ENCODE measurements at regions not wholly inside any gene's neighbourhood (a gene's known extent, or its start where the extent isn't known, plus 50 kb on each side); places are given as distances from the start of the nearest gene placed in this dataset.

DNA sequence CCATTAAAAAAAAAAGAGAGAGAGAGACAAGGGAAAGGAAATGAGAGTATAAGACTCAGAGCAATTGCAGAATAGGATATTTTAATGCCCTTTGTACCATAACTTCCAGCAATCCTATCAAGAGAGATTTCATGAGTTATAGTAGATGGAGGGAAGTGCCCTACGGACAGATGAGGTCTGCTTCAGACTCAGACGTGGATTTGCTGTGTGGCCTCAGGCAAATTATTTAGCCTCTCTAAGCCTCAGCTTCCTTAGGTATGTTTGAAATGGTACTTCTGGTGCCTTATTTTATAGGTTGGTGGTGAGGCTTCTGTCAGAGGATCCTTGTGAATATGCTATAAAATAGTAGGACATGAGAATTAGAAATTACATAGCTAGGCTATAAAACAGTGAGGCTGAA, 448.2 kb downstream of the EDEM1 start:
- DNase-seq, result no peak

DNA sequence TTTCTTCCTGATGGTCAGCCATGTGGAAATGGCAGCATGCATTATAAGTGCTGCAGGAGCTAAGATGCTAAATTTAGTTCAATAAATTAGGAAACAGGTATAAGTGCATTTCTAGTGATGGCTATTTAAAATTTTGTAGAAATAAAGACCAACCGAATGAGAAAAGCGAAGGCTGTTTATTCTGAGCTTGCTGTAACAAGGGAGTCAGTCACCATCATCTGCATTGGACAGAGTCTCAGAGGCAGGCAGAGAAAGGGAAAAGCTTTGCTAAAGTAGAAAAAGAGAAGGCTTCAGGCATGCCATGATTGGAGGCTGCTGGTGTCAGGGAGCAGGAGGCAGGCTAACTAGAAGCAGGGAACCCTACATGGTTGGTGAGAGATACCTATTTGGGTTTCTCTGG, 451.0 kb downstream of the EDEM1 start:
- DNase-seq, result no peak

DNA sequence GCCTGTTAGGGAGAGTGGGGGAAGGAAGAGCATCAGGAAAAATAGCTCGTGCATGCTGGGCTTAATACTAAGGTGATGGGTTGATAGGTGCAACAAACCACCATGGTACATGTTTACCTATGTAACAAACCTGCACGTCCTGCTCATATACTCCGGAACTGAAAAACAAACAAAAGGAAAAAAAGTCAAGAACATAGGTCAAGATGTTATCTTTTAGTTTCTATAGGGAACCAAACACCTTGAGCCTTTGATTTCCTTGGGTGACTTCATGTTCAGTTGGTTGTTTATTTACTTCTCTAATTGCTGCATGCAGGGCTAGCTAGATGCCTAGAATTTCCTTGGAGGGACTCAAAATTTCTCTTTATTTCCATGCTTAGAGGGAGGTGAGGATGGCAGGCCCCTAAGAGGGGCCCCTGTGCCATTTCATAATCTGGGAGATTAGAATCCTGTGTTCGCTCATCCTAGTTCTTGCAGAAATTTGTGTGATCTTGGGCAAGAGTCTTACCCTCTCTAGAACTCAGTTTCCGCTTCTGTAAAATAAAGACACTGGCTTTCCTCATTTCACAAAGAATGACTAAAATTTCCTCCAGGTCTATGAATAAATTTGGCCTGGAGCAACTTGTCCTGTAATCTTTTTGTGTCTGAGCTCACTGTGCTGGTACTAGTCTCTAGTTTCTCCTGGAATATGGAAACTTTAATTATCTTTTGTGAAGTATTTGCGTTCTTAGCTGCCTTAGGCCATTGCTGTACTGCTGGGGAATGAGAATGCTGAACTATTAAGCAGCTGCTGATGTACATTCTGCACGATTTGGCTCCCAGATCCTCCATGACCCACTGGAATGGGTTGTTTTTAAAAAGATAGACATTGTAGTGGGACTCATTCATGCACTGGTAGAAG, 457.5 kb downstream of the EDEM1 start:
- DNase-seq, result peak; percentile 14 to 43 (median 37)

DNA sequence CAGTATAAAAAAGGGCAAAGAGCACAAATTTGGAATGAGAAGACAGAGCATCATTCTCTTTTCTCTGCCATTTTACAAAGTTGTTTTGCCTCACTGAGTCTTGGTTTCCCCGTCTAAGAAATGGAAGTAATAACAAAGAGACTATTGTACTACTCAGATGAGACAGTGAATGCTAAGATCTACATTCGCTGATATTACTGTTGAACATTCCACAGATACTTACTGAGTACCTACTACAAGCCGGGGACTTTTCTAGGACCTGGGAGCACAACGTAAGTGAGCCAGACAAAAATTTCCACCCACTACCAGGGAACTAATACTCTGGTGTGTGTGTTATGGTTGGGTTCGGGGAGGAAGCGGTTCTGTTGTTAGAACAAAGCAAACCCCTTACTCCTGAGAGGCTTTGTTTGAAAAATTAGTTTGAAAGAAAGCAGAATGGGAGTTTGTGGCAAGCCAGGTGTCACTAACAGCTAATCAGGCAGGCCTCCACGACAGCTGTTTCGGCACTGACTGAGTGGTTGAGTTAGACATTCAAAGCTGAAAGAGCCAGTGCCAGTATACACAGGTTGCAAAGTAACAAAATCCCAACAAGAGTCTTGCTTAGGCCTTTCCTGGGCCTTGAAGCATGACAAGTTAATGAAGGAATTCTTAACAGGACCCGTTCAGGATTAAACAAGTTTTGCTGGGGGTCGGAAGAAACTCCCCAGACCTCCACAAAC, 458.3 kb downstream of the EDEM1 start:
- DNase-seq, result no peak

DNA sequence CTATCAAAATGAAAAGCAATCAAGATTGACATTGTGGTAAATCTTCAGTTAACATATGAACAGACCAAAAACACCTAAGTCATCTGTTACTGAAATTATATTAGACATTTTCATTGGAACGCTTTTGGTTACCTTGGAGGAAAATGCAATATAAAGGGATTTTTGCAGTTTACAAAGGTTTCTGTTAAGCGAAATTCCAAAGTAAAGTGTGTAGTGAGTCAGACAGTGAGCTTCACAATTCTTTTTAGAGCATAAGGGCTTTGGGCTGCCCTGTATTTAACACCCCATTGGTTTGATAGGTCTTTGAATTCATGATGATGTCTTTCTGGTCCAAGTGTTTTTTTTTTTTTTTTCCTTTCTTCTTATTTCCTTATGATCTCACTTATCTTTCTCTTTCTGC, 462.8 kb downstream of the EDEM1 start:
- no peak for DNase-seq

- DNase-seq, result no peak
Observed at GRCh38 chr3:5651351-5651750, 463.8 kb downstream of the EDEM1 start.

DNA sequence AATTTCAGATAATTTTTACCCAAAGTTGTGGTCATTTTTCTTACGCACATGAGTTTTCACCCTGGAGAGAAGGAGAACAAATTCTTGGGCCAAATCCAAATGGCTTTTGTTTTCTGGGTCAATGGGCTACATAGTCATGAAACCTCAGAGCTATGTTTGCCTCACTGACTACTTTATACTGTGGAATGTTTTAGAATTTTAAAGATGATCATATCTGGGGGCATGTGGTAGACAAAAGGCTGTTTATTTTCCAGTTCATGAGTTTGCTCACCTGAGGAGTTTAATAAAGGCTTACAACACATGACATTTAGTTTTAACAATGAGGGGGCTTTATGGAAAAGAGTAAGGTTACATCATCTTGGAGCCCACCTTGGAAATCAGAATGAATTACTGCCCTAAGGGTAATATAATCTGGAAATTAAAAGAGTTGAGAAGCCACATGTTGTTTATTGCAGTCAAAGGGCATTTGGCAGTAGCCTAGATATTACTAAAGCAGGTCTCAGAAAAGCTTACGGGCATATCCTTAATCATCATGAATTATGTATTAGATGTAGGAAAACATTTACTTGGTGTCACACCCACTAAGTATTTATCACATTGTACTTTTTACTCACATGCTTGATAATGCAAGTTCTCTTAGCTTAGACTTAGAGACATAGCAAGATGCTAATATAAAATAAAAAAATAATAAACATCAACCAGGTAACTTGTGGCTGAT, 466.1 kb downstream of the EDEM1 start:
- DNase-seq, result no peak

DNA sequence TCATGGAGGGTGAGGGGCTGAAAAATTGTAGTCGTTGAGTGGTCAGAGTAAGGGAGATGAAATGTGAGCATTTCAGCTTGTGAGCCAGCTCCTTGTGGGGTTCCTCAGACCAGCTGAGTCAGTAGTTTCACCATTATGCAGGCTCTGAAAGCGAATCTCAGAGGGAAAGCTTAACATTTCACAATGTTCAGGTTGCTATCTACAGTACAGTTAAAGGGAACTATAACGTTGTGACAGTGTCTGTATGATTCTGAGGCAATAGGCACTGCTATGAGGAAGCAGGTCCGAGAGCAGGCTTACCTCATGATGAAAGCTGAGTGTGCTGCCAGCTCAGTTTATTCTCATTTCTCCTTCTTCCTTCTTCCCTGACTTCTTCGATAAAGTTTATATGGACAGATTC, 469.6 kb downstream of the EDEM1 start:
- DNase-seq, result peak; percentile 86 to 96 (median 89)

- DNase-seq, result peak; percentile 37 to 66 (median 53)
Observed at GRCh38 chr3:5663601-5664000, 476.1 kb downstream of the EDEM1 start.

DNA sequence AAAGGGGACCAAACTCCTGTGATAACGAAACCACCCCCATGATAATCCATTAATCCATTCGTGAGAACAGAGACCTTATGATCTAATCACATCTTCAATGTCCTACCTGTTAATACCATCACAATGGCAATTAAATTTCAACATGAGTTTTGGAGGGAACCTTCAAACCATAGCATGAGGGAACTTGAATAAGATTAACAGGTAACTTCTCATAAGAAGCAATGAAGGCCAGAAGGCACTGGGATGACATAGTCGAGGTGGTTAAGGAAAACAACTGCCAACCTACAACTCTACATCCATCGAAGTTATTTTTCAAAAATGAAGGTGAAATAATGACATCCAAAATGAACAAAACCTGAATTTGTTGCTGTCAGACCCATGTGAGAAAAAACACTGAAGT, 478.9 kb downstream of the EDEM1 start:
- DNase-seq, result no peak

DNA sequence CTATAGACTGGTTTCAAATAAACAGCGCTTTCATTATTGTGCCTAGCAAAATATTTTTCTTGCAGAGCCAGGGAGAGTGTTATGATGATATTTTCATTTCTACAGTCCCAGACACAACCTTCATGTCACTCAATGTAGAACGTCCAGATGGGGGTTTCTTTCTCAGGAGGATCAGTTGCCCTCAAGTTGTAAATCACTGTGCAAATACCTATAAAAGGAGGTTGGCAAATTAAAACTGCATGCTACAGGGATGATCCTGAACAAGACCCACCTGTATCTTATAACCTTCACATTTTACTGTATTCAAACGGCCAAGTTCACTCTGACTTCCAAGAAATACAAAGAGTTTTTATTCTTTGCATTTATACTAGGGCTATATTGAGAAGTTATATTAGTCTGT, 486.0 kb downstream of the EDEM1 start:
- DNase-seq, result no peak

DNA sequence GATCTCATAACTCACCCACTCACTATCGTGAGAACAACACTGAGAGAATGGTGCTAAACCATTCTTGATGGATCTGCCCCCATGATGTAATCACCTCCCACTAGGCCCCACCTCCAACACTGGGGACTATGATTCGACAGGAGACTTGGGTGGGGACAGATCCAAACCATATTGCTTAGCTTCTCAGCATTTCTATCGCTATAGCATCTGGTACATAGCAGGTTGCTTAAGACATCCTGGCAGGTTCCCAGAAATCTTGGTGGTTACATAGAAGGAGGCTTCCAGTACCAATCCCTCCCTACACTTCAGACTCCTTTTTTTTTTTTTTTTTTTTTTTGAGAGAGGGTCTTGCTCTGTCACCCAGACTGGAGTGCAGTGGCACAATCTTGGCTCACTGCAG, 487.8 kb downstream of the EDEM1 start:
- no peak for DNase-seq

DNA sequence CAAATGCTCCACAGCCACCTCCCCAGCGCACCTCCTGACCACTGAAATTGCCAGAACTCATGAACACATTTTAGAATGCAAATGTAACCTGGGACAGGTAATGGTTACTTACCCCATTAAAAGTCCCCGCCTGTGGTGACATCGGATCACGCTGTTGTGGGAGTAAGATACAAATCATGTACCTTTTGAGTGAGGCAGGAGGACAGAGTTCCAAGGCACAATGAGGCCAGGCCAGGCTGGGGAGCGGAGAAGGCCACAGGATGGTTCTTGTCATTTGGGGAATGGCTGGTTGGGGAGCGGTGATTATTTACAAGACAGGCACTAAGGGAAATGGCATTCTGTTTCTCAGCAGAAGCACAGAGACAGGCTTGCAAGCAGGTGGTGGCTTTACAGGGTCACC, 490.0 kb downstream of the EDEM1 start:
- no peak for DNase-seq

- no peak for DNase-seq
Observed at GRCh38 chr3:5678248-5678647, 490.7 kb downstream of the EDEM1 start.

- DNase-seq, result peak in 1 of 3 donors; percentile 4
Observed at GRCh38 chr3:5678844-5679243, 491.3 kb downstream of the EDEM1 start.

DNA sequence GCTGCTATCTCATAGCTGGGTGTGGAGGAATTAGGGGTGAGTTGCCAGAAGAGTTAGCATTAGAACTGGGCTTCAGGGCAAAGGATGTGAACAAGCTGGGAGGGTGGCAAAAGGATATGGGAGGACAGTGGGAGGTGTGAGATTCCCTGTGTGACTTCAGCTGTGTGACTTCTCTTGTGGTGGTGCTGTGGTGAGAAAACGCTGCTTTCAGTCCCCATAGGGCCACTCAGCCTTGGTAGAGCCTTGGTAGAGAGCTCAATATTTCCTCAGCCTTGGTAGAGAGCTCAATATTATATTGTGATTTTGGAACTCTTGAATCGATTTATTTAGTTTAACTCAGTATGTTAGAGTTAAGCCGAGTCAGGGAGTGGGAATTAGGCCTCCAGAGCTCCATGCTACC, 499.7 kb downstream of the EDEM1 start:
- DNase-seq, result no peak

GRCh38 chr3:5690490-5690889, 503.0 kb downstream of the EDEM1 start:
- no peak for DNase-seq

GRCh38 chr3:5690904-5691532, 503.5 kb downstream of the EDEM1 start:
- DNase-seq, result no peak

DNA sequence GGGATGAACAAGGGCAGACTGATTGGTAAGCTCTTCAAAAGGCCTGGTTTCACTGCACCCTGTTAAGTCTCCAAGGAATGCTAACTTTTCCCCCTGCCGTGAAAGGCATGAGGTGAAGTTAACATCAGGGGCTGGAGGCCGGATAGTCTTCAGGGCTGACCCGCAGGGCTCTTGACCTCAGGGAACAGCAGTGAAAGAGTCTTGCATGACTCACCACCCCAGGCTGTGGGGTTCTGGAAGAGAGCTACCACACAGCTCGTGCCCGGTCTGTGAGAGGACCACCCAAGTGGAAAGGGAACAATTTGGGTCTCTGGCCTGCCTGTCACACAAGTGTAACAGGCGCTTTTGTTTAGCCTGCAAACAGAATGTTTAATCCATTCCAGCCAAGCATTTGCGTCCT, 504.9 kb downstream of the EDEM1 start:
- DNase-seq, result no peak

DNA sequence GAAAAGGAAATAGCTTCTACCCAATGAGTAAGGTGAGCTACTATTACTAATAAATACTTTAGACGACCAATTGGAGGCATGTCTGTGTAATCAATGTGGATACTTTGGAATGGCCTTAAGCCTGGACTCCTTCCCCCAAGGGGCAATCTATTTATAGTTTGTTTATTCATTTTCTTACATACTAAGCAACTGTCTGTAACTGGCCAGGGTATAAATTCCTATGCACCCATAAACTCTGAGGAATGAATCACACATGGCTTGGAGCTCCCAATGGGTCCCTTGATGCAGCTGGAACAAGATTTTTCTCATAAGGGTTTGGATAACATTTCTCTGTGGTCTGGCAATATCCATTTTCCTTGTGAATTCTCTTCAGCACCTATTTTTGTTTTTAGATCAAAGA, 506.8 kb downstream of the EDEM1 start:
- DNase-seq, result no peak

DNA sequence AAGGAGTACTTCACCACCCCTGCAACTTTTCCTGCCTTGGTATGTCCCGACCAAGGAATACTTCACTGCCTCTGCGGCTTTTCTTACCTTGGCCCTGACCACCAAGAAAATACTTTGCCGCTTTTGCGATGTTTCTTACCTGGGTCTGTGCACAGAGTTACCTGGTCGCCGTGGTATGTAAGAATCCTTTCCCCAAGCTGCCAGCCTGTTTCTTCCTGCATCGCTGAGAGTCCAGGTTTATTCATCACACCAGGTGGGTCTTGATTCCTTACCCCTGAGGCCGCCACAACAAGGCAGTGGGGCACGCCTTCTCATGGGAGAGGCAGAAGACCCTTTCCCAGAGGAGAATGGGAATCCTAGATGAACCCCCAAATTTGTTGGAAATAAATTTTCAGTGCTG, 511.3 kb downstream of the EDEM1 start:
- DNase-seq, result no peak

GRCh38 chr3:5699313-5699712, 511.8 kb downstream of the EDEM1 start:
- DNase-seq, result no peak

DNA sequence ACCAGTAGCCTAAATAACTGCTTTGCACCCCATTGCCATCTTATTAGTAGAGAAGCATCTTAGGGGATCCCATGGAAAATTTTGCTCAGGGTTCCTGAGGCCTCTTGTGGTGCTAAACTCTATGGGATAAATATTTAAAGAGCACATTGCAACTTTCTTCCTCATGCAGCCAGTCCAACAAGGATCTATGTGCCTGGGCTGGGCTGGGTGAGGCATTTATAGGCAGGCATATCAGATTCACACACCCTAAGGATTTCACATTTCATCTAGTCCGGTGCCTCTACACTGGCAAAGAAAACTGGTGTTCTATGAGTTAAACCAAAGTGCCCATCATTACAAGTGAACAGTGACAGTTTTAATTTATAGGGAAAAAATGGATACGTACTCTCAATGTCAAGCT, 512.3 kb downstream of the EDEM1 start:
- no peak for DNase-seq
